ENCODE measurements at regions not wholly inside any gene's neighbourhood (a gene's known extent, or its start where the extent isn't known, plus 50 kb on each side); places are given as distances from the start of the nearest gene placed in this dataset.
"Not testable (repeated sequence)": the region's sequence is repeated elsewhere in the genome, so short reads cannot be mapped to it uniquely, and the experiment has no call there.

DNA sequence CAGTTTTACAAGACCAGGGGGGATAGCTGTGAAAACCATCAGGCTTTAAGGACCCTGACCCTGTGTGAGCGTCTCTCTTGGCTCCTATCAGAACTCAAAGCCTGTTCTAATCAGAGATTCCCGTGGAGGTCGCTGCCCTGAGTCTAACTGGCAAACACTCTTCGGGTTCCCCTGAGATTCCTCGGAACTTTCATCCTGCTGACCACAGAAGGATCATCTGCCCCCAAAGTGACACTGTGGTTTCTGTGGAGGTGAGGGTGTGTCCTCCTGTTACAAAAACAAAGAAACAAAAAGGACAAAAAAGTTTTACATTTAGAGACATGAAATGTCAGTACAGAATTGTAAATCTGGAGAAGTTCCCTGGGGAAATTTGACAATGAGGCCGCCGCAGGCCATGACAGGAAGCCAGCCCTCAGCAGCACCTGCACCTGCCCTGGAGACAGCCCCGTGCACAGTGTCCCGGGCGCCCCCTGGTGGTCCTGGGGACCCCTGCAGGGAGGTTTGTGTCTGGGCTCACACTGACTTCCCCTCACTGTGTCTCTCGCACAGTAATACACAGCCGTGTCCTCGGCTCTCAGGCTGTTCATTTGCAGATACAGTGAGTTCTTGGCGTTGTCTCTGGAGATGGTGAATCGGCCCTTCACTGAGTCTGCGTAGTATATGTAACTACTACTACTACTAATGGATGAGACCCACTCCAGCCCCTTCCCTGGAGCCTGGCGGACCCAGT is 708.3 kb downstream of the TMEM121 start:
- peak; percentile 19 to 51 (median 41) for TF ChIP-seq CTCF (IDR thresholded peaks at IDR 0.05)
- TF ChIP-seq POLR2A (IDR thresholded peaks at IDR 0.05): not testable (repeated sequence)

All from body of pancreas (tissue), 4 donors.